OCI-LY3 (cell line): ENCODE measurements at regions not wholly inside any gene's neighbourhood (a gene's known extent, or its start where the extent isn't known, plus 50 kb on each side); places are given as distances from the start of the nearest gene placed in this dataset.
"Not testable (repeated sequence)": the region's sequence is repeated elsewhere in the genome, so short reads cannot be mapped to it uniquely, and the experiment has no call there.

Source experiments
- H2AFZ ChIP-seq: fragments of 200-600, 300-600 bp; shearing (Covaris generic); 2 replicates; pipeline ENCODE4 v1.6.0; 2014; ENCODE audit warnings: antibody characterized with exemption, low read depth, low read length
- H3K27ac ChIP-seq: fragments of 200-600, 300-600 bp; sonication (generic); 2 replicates; pipeline ENCODE4 v1.5.1; 2014; ENCODE audit warnings: mild to moderate bottlenecking, low read length, moderate library complexity, mixed read lengths
- H3K27me3 ChIP-seq: fragments of 200-600, 300-600 bp; sonication (generic); 2 replicates; pipeline ENCODE4 v1.6.1; 2014; ENCODE audit warnings: low read depth, low read length, mixed read lengths
- H3K36me3 ChIP-seq: fragments of 200-600, 300-600 bp; sonication (generic); replicated peaks from 2 replicates; pipeline ENCODE3; 2014; ENCODE audit warnings: low read depth, low read length, mixed read lengths
- H3K4me1 ChIP-seq: fragments of 300-600, 200-600 bp; sonication (generic); 2 replicates; pipeline ENCODE4 v1.6.1; 2014; ENCODE audit warnings: low read length, mixed read lengths
- H3K4me2 ChIP-seq: fragments of 200-600, 300-600 bp; sonication (generic); 2 replicates; pipeline ENCODE4 v1.6.1; 2014; ENCODE audit warnings: low read length, mixed read lengths
- H3K4me3 ChIP-seq: fragments of 300-600, 200-600 bp; sonication (generic); 2 replicates; pipeline ENCODE4 v1.5.1; 2014; ENCODE audit warnings: antibody characterized with exemption, mild to moderate bottlenecking, low read length, moderate library complexity
- H3K79me2 ChIP-seq: fragments of 300-600, 200-600 bp; shearing (Covaris generic); 2 replicates; pipeline ENCODE4 v1.6.1; 2014; ENCODE audit warnings: mild to moderate bottlenecking, low read length, mixed read lengths
- H3K9ac ChIP-seq: fragments of 300-600, 200-600 bp; shearing (Covaris generic); 2 replicates; pipeline ENCODE4 v1.6.0; 2014; ENCODE audit warnings: mild to moderate bottlenecking, low read length, moderate library complexity
- H3K9me3 ChIP-seq: fragments of 200-600, 300-600 bp; shearing (Covaris generic); 2 replicates; pipeline ENCODE4 v1.6.1; 2014; ENCODE audit warnings: low read length, mixed read lengths; ENCODE audit not compliant: insufficient read depth
- H4K20me1 ChIP-seq: fragments of 200-600, 300-600 bp; sonication (generic); 2 replicates; pipeline ENCODE4 v1.6.1; 2016; ENCODE audit warnings: low read length, mixed read lengths; ENCODE audit not compliant: insufficient read depth
- EZH2phosphoT487 ChIP-seq: fragments of 200-600 bp; shearing (Covaris generic); IDR thresholded peaks from 2 replicates; pipeline ENCODE4 v1.6.1; 2018; ENCODE audit warnings: antibody characterized with exemption, mixed run types, low read depth
- TF ChIP-seq, protein P1 (sequence below): fragments of 200-600, 300-600 bp; sonication (generic); IDR thresholded peaks from 2 replicates; pipeline ENCODE4 v1.5.1; 2014; ENCODE audit warnings: antibody characterized with exemption, low read length, low read depth

DNA sequence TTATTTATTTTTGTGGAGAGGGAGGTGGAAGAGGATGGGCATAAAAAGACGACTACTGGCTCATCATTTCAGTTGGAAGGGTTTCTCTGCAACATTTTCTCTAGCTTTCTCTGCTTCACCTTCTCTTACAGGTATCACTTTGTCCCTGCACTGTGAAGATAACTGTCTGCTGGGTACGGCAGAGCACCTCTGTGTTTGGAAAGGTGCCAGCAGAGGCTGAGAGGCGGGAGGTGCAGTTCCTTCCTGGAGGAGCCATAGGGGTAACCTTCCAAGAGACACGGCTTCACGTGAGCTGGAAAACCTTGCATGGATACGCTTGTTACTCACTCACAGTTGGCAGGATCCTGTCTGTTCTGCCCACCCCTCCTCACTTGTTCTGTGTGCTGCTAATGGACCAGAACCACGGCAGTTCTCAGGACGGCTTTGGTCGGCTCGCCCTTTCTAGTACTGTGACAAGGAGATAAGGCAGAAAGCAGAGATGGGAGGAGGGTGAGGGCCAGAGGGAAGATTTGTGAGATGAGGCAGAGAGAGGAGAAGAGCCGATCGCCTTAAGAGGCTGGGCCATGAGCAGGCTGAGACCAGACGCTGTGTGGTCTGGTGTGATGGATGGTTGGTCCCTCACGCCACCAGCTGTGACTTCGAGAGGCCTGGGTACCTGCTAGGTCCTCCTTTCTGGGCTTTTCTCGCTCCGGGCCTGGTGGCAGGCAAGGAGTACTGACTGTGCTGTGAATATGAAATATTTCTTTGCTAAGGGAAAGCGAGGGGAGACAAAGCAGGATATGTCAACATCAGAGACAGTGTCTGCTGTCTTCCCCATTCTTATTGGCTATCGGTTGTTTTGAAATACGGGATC is 66.8 kb downstream of the MRPL57 start:
- no peaks in the 10 kb centered on the region for H3K9me3 ChIP-seq
- H3K79me2 ChIP-seq = no peaks in the 10 kb centered on the region
- H3K4me3 ChIP-seq = no peak overlapping the region
- TF ChIP-seq, protein P1, sequence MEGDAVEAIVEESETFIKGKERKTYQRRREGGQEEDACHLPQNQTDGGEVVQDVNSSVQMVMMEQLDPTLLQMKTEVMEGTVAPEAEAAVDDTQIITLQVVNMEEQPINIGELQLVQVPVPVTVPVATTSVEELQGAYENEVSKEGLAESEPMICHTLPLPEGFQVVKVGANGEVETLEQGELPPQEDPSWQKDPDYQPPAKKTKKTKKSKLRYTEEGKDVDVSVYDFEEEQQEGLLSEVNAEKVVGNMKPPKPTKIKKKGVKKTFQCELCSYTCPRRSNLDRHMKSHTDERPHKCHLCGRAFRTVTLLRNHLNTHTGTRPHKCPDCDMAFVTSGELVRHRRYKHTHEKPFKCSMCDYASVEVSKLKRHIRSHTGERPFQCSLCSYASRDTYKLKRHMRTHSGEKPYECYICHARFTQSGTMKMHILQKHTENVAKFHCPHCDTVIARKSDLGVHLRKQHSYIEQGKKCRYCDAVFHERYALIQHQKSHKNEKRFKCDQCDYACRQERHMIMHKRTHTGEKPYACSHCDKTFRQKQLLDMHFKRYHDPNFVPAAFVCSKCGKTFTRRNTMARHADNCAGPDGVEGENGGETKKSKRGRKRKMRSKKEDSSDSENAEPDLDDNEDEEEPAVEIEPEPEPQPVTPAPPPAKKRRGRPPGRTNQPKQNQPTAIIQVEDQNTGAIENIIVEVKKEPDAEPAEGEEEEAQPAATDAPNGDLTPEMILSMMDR = no peak
- no peak for TF ChIP-seq EZH2phosphoT487
- H4K20me1 ChIP-seq = no peaks in the 10 kb centered on the region
- H3K4me1 ChIP-seq = no peaks in the 10 kb centered on the region
- no peak overlapping the region for H3K9ac ChIP-seq
- no peak overlapping the region for H3K27ac ChIP-seq
- no peak overlapping the region for H2AFZ ChIP-seq
- no peak overlapping the region for H3K4me2 ChIP-seq
- H3K36me3 ChIP-seq = no peaks in the 10 kb centered on the region
- H3K27me3 ChIP-seq = no peaks in the 10 kb centered on the region

DNA sequence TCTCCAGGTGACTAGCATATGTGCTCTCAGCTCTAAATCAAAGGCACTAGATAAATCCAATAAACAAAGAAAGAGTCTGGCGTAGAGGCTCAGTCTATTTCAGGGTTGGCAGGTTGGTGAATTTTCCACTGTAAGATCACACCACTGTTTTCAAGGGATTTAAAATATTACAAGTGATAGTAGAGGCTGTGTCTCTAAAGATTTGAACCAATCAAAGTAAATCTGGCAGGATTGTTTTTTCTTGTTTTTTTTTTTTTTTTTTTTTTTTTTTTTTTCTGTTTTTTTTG is 67.4 kb downstream of the MRPL57 start:
- H3K79me2 ChIP-seq, H3K36me3 ChIP-seq, H3K27me3 ChIP-seq, H3K9ac ChIP-seq, H2AFZ ChIP-seq, H3K27ac ChIP-seq, H3K4me1 ChIP-seq, H3K4me3 ChIP-seq, H4K20me1 ChIP-seq, H3K9me3 ChIP-seq, H3K4me2 ChIP-seq: not testable (repeated sequence)

DNA sequence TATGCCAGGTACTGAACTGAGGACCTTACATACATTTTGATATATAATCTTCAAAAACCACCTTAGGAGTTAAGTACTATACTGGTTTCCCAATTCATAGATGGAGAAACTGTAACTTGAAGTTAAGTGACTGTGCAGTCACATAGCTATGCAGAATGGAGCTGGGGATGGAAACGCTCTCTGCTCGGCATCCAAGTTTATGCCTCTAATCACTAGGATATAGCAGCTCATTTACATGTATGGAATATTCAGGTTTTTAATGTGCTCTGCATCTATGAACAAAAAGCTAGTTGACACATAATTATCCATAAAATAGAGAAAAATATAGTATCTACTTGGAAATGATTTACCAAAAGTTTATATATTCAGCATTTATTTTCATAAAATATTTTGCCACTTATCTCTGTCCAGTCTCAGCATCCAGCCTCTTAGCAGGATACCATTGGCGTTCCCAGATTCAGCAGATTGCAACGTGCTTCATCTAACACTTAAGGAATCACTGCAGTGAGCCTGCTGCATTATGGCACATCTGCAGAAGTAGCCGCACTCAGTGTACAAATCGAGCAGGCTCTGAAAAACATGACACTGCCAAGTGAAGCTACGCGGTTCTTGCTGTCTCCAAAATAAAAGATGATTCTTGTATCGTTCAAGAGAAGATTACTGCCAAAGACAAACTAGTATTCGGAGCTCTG is 70.4 kb downstream of the MRPL57 start:
- H3K4me3 ChIP-seq = no peak overlapping the region
- H4K20me1 ChIP-seq = no peaks in the 10 kb centered on the region
- no peaks in the 10 kb centered on the region for H3K36me3 ChIP-seq
- no peaks in the 10 kb centered on the region for H3K27me3 ChIP-seq
- TF ChIP-seq, protein P1 = no peak
- no peak for TF ChIP-seq EZH2phosphoT487
- H3K27ac ChIP-seq = no peak overlapping the region
- H3K4me1 ChIP-seq = no peaks in the 10 kb centered on the region
- H3K9me3 ChIP-seq = no peaks in the 10 kb centered on the region
- H2AFZ ChIP-seq = no peak overlapping the region
- no peaks in the 10 kb centered on the region for H3K79me2 ChIP-seq
- H3K9ac ChIP-seq = no peak overlapping the region
- no peak overlapping the region for H3K4me2 ChIP-seq

DNA sequence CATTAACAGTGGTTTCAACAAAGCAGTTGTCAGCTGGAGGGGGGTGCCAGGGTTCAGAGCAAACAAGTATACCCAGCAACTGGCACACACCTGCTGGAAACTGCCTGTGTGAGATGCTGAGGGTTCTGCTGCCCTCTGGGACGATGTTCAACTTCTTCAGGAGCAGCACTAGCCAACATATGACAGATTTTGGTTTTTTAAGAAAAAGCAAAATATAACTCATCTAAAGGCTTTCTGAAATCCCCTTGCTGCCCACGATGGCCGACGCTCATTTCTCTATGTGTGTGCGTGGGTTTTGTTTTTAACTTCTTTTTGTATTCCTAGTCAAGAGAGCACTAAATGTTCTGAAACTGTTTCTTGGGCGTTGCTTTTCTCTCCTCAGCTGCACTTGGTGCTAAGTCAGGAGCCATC is 79.9 kb downstream of the MRPL57 start:
- Histone ChIP-seq H3K4me2 (peak overlapping the region; percentile 26), H2AFZ (peak overlapping the region; percentile 83), H3K79me2 (no peaks in the 10 kb centered on the region), H3K4me3 (no peak overlapping the region), H3K9ac (no peak overlapping the region), H3K36me3 (no peaks in the 10 kb centered on the region), H4K20me1 (no peaks in the 10 kb centered on the region), H3K4me1 (no peaks in the 10 kb centered on the region), H3K9me3 (no peaks in the 10 kb centered on the region), H3K27me3 (no peaks in the 10 kb centered on the region), H3K27ac (no peak overlapping the region)
- TF ChIP-seq EZH2phosphoT487 = no peak
- TF ChIP-seq, protein P1 = no peak
